ENCODE measurements at regions not wholly inside any gene's neighbourhood (a gene's known extent, or its start where the extent isn't known, plus 50 kb on each side); places are given as distances from the start of the nearest gene placed in this dataset.

DNA sequence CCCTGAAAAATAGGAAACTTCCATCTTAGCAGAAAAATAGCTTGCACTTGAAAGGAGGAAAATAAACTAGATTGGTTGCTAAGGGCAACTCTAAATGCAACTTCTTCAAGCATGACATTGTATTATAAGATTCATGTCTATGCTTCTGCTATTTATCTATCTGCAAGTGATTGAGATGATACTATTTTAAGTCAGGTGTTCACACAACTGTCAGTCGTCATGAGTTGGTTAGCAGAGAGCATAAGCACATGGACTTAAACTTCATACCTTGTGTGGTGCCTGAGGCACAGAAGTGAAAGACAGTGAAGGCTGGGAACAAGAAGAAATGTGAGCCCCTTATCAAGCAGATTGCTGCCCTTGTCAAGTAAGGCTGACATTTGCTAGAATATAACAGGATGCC, 82.9 kb downstream of the SLITRK5 start:
- TF ChIP-seq POLR2A (IDR thresholded peaks at IDR 0.05; ENCODE audit: low read depth, low read length) (no peak), POLR2AphosphoS5 (IDR thresholded peaks at IDR 0.05; ENCODE audit: low read depth, low read length) (no peak)

Measured in GM12892 (cell line).